HG02678 (cell line): ENCODE measurements at regions not wholly inside any gene's neighbourhood (a gene's known extent, or its start where the extent isn't known, plus 50 kb on each side); places are given as distances from the start of the nearest gene placed in this dataset.

Experiments used
- ATAC-seq: cut with Tn5 transposase; IDR thresholded peaks from one replicate; pipeline ENCODE4 v1.9.1; 2021; ENCODE audit warnings: mild to moderate bottlenecking, moderate library complexity; ENCODE audit not compliant: unreplicated experiment

GRCh38 chr20:23254505-23254904, 96.1 kb upstream of the NXT1 start:
- ATAC-seq: no peak

DNA sequence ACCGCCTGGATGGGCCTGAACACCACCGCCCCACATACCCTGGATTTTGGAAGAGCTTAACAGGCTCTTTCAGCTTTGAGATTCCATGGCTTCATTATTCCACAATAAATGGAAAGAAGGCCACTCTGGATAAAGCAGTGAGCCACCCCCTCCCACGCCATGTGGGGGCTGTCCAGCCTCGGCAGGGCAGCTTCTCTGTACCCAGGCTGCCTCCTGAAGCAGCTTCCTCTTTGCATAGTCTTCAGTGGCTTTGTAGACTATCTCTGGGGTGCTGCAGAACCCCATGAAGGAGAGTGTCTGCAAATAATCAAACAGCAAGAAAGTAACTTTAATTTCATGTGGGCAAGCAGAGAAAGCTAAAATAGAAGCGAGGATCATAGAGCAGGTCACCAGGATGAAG, 96.6 kb upstream of the NXT1 start:
- ATAC-seq: no peak

- ATAC-seq: no peak
These were observed 97.1 kb upstream of the NXT1 start for GRCh38 chr20:23253524-23253923.

GRCh38 chr20:23251779-23252178, 98.8 kb upstream of the NXT1 start:
- no peak for ATAC-seq

DNA sequence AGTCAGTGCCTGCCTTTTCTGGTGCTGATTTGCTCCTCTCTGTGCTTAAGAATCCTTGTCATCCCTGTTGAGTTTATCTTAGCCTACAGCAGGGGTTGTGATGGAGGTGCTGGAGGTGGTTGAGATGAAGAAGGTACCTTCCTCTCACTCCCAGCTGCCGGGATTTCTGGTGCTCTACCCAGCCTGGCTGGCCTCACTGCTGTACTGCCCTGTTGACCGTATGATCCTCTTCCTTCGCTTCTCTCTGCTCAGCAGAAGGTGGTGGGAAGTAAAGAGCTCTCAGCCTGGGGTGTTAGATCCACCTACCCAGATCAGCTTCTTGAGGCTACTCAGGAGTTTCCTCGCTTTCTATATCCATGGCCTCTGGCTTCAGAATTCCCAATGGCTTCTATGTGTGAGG, 101.0 kb upstream of the NXT1 start:
- ATAC-seq: no peak

DNA sequence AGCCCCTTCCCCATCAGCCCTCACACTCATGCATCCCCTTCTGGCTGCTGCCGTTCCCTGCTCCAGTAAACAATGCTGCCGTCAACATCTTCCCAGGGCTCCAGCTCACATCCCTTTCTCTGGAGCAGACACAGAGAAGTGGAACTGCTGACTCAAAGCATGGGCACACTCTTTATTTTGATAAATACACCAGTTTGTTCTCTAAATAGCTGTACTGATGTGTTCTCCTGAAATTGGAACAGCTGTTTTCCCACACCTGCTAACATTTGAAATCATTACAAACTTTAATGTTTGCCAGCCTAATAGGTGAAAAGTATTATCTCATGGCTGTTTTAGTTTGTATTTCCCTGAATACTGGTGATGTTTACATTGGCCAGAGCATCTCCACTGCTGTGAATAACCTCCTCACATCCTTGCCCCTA, 102.1 kb upstream of the NXT1 start:
- no peak for ATAC-seq

DNA sequence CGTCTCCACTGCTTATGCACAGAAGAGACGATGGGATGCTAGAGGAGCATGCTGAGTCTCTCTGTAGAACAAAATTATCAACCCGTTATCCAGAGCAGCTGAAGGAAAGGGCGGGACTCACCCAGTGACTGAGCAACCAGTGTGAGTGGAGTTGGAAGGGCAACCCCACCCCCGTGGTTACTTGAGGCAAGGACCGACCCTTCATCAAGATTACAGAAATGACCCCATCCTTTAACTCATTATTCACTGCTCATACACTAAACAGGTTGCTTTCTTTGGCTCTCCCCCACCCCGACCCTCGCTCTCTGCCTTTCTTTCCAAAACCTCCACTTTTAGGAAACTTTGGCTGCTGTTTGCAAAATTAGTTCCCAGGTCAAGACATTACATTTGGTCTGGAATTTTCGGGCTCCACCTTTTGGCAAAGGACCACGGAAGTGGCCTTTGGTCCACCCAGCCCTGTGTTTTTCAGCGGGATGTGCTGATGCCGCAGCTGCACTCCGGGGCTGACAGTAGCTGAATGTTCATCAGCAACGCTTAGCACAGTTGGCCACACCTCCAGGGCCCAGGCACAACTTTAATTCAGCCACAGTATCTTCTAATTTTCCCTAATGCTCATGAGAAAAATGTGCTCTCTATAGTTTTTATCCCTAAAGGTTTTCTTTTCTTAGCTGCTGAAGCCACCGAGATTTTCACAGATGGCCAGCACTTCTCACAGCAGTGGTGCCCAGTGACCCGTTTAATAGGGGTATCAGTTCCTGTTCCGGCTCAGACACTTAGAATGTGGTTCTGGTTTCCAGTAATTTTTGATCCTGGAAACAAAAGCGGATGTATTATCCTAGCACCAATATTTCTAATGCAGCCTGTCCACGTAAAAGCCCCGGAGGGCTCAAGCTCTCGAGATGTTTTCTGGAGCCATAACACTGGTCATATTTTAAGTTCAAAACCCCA, 103.6 kb upstream of the NXT1 start:
- no peak for ATAC-seq

DNA sequence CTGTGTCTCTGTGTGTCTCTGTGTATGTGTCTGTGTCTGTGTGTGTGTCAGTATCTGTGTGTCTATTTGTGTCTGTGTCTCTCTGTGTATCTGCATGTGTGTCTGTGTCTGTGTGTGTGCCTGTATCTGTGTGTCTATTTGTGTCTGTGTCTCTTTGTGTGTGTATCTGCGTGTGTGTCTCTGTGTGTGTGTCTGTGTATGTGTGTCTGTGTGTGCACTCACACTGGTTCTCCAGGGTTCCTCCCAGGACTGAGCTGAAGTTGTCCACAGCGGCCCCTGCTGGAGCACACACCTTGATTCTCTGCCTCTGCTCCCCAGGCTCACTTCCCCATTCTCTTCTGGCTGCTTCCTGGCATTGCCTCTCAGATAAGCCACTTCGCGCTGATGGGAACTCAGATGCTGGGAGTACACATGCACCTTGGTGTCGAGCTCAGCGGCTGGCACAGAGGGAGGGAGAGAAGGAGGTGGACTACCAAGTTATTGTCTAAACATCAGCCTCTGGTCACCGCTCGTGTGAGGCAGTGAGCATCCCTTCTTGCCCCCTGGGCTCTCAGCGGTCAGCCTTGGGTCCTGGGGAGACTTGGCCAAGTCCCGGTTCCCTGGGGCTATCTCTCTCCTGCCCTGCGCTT, 104.9 kb upstream of the NXT1 start:
- peak; percentile 92 for ATAC-seq

GRCh38 chr20:23244916-23245552, 105.6 kb upstream of the NXT1 start:
- no peak for ATAC-seq

DNA sequence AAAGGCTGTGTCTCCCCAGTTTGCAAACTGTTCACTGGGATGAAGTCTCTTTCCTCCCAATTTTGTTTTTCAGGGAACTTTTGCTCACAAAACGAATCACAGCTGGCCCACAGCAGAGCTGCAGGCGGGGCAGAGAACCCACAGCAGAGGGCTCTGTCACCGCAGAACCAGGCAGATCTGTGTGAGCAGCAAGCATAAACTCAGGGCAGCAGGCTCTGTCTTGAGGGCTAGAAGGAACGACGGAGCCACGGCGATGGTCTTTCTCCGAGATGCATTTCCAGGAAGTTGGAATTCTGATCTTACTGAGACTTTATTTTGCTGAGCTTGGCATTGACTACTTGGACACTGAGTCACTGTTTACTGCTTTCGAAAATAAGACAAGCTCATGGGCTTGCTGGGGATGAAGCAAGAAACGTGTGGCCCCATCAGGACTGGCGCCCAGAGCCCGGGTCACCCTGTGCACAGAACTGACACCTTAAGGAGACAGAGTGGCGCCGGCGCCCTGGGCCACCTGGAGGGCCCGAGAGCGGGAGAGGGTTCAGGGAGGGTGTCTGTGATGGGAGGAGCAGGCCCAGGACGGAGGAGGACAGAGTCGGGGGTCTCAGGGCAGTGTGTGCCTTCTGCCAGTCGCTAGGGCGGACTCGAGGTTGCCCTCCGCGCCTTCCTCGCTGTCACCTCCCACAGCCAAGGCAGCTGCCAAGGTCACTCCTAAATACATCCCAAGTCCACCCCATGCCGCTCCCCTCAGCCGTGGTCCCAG, 106.3 kb upstream of the NXT1 start:
- ATAC-seq: no peak

GRCh38 chr20:23243791-23244155, 106.8 kb upstream of the NXT1 start:
- no peak for ATAC-seq

DNA sequence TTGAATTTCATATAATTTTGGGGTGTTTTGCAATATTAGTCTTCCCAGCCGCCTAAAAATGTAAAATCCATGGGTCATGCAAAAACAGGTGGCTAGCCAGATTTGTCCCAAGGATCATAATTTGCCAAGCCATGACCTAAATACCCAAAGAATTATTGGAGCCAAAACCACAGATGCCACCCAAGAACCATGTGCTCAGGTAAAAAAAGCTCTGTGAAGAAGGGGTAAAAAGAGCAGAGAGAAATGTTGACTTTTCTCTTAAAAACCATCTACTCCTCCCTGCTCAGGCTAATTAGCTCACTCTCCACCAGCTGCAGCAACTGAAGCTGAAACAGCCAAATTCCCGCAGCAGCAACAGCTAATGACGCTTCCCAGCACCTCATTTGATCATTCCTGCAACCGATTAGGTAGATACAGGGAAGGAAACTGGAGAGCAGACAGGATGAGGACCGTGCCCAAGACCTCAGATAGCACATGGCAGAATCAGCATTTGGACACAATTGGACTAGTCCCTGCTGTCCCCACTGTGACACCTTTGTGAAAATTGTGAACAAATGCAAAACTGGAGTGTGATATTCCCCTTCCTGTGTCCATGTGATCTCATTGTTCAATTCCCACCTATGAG, 107.9 kb upstream of the NXT1 start:
- no peak for ATAC-seq

DNA sequence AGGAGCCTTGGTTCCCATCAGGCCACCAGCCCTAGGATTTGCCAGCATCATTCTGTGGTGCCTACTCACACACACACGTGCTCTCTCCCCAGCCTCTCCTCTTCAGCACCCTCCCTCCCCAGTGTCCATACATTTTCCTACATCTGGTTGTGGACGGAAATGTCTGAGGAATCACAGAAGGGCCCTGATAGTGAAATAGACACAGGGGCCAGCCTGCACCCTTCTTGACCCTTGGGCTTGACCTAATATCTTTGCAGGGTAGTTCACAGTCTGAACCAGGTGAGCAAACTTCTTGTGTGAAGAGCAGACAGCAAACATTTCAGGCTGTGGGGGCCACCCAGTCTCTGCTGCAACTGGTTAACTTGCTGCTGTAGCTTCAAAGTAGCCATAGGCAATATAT, 108.5 kb upstream of the NXT1 start:
- no peak for ATAC-seq

DNA sequence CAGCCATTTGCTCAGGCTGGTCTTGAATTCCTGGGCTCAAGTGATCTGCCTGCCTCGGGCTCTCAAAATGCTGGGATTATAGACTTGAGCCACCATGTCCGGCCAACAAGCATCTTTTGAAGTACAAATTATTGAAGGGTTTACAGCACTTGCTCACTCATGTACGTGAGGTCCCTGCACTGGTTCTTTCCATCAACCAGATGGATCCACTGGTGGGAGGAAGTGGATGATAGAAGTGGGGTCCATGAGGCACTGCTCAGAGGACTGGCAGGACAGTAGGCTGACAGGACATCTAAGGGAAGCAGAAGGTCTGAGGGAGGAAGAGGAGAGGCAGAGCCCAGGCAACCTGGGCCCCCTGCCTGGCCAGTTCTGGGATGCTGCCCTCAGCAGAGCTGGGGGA, 109.2 kb upstream of the NXT1 start:
- no peak for ATAC-seq

DNA sequence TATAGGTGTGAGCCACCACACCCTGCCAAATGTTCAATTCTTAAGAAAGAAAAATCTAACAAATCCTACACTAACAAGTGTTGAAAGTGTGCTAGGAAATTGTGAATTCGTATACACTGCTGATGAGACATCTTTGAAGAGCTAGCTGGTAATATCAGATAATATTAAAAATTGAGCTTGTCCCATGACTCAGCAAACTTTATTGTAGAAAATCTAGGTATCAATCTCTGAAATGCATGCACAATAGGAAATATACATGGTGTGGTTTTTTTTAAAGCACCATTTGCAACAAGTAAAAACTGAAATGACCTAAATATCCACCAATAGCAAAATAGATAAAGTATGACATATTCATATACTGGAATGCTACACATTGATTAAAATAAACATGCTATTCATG, 110.1 kb upstream of the NXT1 start:
- no peak for ATAC-seq

GRCh38 chr20:23237201-23237600, 113.4 kb upstream of the NXT1 start:
- ATAC-seq: no peak

DNA sequence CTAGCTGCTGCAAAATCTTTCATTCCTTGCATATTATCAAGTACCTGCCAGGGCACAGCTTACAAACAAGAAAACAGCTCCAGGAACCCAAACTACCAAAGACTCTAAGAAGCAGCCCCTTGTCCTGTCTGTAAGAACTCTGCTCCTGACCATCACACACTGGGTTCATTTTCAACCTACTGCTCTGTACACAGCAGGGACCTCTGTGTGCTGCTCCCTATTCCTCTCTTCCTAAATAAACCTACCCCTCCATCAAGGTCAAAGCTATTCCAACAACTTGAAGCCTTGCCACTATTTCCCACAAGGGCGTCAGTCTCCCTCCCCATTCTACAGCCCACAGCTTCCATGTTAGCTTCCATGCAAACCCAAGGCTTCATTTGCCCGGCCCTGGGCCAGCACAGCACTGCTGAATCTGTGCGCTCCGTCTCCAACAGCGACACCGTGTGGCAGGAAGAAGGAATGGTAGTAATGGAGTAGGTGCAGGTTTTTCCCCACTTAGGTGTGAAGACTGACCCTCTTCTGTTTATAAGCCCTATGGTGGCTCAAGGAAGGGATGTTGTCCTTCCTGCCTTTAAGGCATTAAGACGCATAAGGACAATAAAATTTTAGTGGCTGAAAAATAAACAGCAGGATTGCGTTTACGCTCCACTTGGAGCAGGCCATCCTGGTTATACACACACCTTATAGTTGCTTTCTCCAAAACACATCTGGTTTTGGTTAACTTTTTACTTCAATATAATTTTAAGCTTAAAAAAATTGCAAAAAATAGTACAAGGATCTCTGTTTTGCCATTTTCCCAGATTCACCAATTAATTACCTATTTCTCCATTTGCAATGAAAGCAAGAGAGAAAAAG, 115.2 kb upstream of the NXT1 start:
- no peak for ATAC-seq

- ATAC-seq: no peak
These were observed 116.1 kb upstream of the NXT1 start for GRCh38 chr20:23234311-23235078.

DNA sequence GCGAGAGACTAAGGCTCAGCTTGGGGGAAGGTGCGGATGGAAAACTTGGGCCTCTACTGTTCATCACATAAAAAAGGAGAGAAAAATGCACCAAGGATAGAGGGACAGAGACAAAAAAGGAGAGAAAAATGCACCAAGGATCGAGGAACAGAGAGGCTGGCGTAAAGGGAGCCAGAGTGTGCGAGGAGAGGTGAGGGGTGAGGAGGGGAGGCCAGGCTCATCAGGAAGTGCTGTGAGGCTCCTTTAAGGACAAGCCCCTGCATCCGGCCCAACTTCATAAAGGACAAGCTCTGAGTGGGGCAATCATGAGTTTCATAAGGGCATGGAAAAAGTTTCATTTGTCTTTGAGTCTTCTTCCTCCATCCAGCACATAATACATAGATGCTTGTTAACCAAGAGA, 117.2 kb upstream of the NXT1 start:
- ATAC-seq: no peak
